Activated CD8-positive, alpha-beta T cell treated with anti-CD3 and anti-CD28 coated beads for 36 hours (primary cell): ENCODE measurements at regions not wholly inside any gene's neighbourhood (a gene's known extent, or its start where the extent isn't known, plus 50 kb on each side); places are given as distances from the start of the nearest gene placed in this dataset.

Experiments used
- ATAC-seq: fragments of 200-7000 bp; cut with Tn5 transposase; one replicate; pipeline ENCODE4 v1.10.0; 2021; ENCODE audit warnings: mild to moderate bottlenecking, moderate library complexity
- CTCF ChIA-PET: fragments of 350-600 bp; sonication (Branson Sonifier 250); formaldehyde crosslinking; loops from one replicate; lab custom pipeline; 2021; ENCODE audit warnings: antibody characterized with exemption; lab: Charles Lee
- POLR2A ChIA-PET: fragments of 350-600 bp; sonication (Branson Sonifier 250); formaldehyde crosslinking; loops from one replicate; lab custom pipeline; 2021; ENCODE audit warnings: antibody characterized with exemption; lab: Charles Lee
- DNase-seq: peaks from one replicate; pipeline ENCODE4 v3.0.0-alpha.2; 2020
- H3K27ac Mint-ChIP-seq: one replicate; pipeline ENCODE4 v1.8.0; 2021; ENCODE audit warnings: mild to moderate bottlenecking, mixed read lengths
- H3K27me3 Mint-ChIP-seq: one replicate; pipeline ENCODE4 v1.8.0; 2021; ENCODE audit warnings: mixed read lengths
- H3K36me3 Mint-ChIP-seq: one replicate; pipeline ENCODE4 v1.8.0; 2021; ENCODE audit warnings: low read depth, mixed read lengths
- H3K4me1 Mint-ChIP-seq: one replicate; pipeline ENCODE4 v1.8.0; 2021; ENCODE audit warnings: low read depth, mixed read lengths
- H3K4me3 Mint-ChIP-seq: one replicate; pipeline ENCODE4 v1.8.0; 2021; ENCODE audit warnings: mild to moderate bottlenecking, moderate library complexity, mixed read lengths
- H3K9me3 Mint-ChIP-seq: one replicate; pipeline ENCODE4 v1.8.0; 2021; ENCODE audit warnings: mixed read lengths
- intact Hi-C: fragments of 100-400 bp; cut with micrococcal nuclease; formaldehyde crosslinking; loops from one replicate; pipeline ENCODE4 v1.10.0; 2022
- TF ChIP-seq, protein P1 (sequence below): fragments of 200-600 bp; IDR thresholded peaks from one replicate; pipeline ENCODE4 v1.8.0; 2022; ENCODE audit warnings: antibody characterized with exemption, mild to moderate bottlenecking

DNA sequence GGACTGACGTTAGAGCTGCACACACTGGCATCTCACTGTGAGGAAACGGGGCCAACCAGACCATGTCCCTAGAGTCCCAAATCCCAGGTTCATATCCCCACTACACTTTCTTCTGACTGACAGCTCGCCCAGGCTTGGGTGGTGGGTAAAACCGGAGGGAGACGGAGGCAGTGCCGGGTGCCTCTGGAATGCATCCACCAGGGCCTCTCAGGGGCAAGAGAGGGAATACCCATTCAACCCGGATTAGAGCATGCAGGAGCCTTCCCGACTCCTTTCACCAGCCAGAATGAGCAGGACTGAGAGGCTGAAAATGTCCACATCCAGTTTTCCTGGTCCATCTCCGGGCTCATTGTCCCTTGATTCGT, 297.2 kb downstream of the ADGRD1 start:
- CTCF ChIA-PET = interaction anchor here (1.4 kb wide), 1 partner anchor 146 kb away, joined by 3 read pairs; no protein-coding TSS in a partner anchor
- no peak overlapping the region for H3K27ac Mint-ChIP-seq
- H3K36me3 Mint-ChIP-seq = no peaks in the 10 kb centered on the region
- no peaks in the 10 kb centered on the region for H3K4me1 Mint-ChIP-seq
- no peak overlapping the region for H3K4me3 Mint-ChIP-seq
- DNase-seq (no peak), ATAC-seq (no peak)
- H3K9me3 Mint-ChIP-seq = no peaks in the 10 kb centered on the region
- intact Hi-C loops = no loop called here
- H3K27me3 Mint-ChIP-seq = peaks cover 6% of the 10 kb centered on the region
- POLR2A ChIA-PET = interaction anchor here (0.9 kb wide), 1 partner anchor 344 kb away, joined by 3 read pairs; no protein-coding TSS in a partner anchor
- TF ChIP-seq, protein P1, sequence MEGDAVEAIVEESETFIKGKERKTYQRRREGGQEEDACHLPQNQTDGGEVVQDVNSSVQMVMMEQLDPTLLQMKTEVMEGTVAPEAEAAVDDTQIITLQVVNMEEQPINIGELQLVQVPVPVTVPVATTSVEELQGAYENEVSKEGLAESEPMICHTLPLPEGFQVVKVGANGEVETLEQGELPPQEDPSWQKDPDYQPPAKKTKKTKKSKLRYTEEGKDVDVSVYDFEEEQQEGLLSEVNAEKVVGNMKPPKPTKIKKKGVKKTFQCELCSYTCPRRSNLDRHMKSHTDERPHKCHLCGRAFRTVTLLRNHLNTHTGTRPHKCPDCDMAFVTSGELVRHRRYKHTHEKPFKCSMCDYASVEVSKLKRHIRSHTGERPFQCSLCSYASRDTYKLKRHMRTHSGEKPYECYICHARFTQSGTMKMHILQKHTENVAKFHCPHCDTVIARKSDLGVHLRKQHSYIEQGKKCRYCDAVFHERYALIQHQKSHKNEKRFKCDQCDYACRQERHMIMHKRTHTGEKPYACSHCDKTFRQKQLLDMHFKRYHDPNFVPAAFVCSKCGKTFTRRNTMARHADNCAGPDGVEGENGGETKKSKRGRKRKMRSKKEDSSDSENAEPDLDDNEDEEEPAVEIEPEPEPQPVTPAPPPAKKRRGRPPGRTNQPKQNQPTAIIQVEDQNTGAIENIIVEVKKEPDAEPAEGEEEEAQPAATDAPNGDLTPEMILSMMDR = no peak

DNA sequence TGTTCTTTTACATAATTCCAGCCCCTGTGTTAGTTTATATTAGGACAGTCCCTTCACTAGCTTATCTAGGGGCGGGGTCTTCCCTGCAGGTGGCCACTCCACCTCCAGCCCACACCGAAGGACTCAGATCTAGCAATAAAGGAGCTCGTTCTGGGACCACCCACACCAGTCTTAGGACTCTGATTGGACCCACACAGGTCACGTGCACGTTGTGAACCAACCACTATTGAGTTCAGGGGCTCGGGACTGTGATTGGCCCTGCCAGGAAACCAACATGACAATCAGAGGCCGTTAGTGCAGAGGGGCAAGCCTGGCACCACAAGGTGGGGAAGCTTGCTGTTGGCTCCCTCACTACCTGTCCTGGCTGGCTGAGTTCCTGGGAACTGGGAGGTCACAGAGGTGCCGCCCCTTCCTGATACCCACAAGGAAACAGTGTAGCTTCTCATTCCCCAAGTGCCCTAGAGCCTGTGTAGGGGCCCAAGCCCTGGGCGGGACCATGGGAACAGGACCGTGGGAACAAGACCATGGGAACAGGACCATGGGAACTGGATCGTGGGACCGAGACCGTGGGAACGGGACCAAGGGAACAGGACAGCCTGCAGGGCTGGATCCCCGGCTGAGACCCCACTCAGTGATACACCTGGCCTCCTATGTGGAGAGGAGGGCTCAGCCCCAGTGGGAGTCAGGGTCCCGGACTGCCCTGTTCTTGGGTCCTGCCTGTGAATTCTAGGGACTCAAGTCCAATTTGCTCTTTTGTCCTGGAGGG, 297.8 kb downstream of the ADGRD1 start:
- Mint-ChIP-seq H3K9me3 (no peaks in the 10 kb centered on the region), H3K27me3 (peaks cover 6% of the 10 kb centered on the region), H3K36me3 (no peaks in the 10 kb centered on the region), H3K4me3 (no peak overlapping the region), H3K4me1 (no peaks in the 10 kb centered on the region), H3K27ac (no peak overlapping the region)
- intact Hi-C loops = no loop called here
- POLR2A ChIA-PET = interaction anchor here (0.9 kb wide), 1 partner anchor 345 kb away, joined by 3 read pairs; no protein-coding TSS in a partner anchor
- no peak for DNase-seq
- TF ChIP-seq, protein P1 = no peak
- no peak for ATAC-seq
- CTCF ChIA-PET = interaction anchor here (1.4 kb wide), 1 partner anchor 147 kb away, joined by 3 read pairs; no protein-coding TSS in a partner anchor

DNA sequence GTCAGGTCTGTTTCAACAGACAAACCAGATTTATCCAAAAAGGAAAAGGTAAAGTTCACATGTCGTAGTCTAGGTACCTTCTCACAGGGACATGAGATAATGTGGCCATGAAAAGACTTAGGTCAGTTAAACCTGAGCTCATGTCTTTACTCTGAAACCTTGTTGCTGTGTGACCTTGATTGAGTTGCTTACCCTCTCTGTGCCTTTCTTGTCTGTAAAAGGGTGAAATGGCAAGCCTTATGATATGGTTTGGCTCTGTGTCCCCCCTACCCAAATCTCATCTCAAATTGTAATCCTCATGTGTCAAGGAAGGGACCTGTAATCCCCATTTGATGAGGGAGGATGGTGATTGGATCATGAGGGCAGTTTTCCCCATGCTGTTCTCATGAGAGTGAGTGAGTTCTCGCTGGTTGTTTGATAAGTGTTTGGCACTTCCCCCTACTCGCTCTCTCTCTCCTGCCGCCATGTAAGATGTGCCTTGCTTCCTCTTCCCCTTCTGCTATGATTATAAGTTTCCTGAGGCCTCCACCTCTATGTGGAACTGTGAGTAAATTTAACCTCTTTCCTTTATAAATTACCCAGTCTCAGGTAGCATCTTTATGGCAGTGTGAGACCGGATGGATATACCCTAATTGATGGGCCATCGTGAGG, 299.8 kb downstream of the ADGRD1 start:
- H3K27me3 Mint-ChIP-seq = peaks cover 1% of the 10 kb centered on the region
- H3K9me3 Mint-ChIP-seq = no peaks in the 10 kb centered on the region
- CTCF ChIA-PET = no interaction called here
- no peaks in the 10 kb centered on the region for H3K36me3 Mint-ChIP-seq
- TF ChIP-seq, protein P1 = no peak
- no peaks in the 10 kb centered on the region for H3K4me1 Mint-ChIP-seq
- intact Hi-C loops = no loop called here
- POLR2A ChIA-PET = no interaction called here
- no peak for ATAC-seq
- H3K4me3 Mint-ChIP-seq = no peak overlapping the region
- no peak for DNase-seq
- H3K27ac Mint-ChIP-seq = no peak overlapping the region

DNA sequence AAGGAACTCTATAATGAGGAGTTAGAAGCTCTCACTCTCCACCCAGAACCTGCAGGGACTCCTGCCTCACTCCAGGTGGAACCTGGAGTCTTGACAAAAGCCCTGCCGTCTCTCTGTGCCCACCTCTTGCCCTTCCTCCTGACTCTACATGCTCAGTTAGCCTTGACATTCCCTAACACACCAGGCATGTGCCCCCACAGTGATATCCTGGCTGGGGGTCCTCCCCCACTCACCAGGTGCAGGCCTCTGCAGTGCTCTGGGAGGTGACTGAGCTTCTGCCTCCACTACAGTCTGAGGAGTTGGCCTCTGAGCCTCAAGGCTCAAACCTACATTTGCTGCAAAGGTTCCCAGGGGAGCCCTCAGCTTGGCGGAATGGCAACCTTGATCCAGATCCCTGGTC, 300.7 kb downstream of the ADGRD1 start:
- ChIA-PET POLR2A (no interaction called here), CTCF (no interaction called here)
- no peak overlapping the region for H3K27ac Mint-ChIP-seq

More for the DNA sequence above, 300.7 kb downstream of the ADGRD1 start:
- Mint-ChIP-seq H3K4me1 (no peaks in the 10 kb centered on the region), H3K27me3 (no peaks in the 10 kb centered on the region), H3K36me3 (no peaks in the 10 kb centered on the region), H3K9me3 (no peaks in the 10 kb centered on the region), H3K4me3 (no peak overlapping the region)
- ATAC-seq (no peak), DNase-seq (no peak)
- intact Hi-C loops = no loop called here
- TF ChIP-seq, protein P1 = no peak
